Gastrocnemius medialis (tissue), 4 donors: ENCODE measurements at regions not wholly inside any gene's neighbourhood (a gene's known extent, or its start where the extent isn't known, plus 50 kb on each side); places are given as distances from the start of the nearest gene placed in this dataset.

Source experiments
- ATAC-seq, 2 donors: fragments of 150-250 bp; one replicate each; pipeline ENCODE4 v1.9.1; 2016
- DNase-seq, 2 donors: peaks; one replicate each; pipeline ENCODE4 v3.0.0-alpha.2; 2019
- H3K27ac ChIP-seq, 4 donors: fragments of 200-600 bp; sonication (generic); 1 replicate in 1 of 4; 2 replicates in 3 of 4; pipeline ENCODE4 v1.5.1; 2016 to 2018; ENCODE audit warnings: mild to moderate bottlenecking in 2 of 4, moderate library complexity in 1 of 4
- H3K27me3 ChIP-seq, 3 donors: fragments of 200-600 bp; sonication (generic) in 2 of 3; 1 replicate in 1 of 3; 2 replicates in 2 of 3; pipeline versions ENCODE4 v1.5.1 to v1.6.0; 2016 to 2019; ENCODE audit warnings: mild to moderate bottlenecking in 1 of 3, moderate library complexity in 1 of 3
- H3K36me3 ChIP-seq, 2 donors: fragments of 200-600 bp; sonication (generic) in 1 of 2; one replicate each; pipeline ENCODE4 v1.5.1; 2017 to 2018
- H3K4me1 ChIP-seq, 2 donors: fragments of 200-600 bp; sonication (generic) in 1 of 2; one replicate each; pipeline ENCODE4 v1.5.1; 2016 to 2017; ENCODE audit warnings: mild to moderate bottlenecking in 2 of 2
- H3K4me3 ChIP-seq, 4 donors: fragments of 200-600 bp; sonication (generic) in 3 of 4; 1 replicate in 1 of 4; 2 replicates in 3 of 4; pipeline ENCODE4 v1.5.1; 2016 to 2019; ENCODE audit warnings: mild to moderate bottlenecking in 2 of 4
- H3K9me3 ChIP-seq, 3 donors: fragments of 200-600 bp; sonication (generic) in 2 of 3; 1 replicate in 1 of 3; 2 replicates in 2 of 3; pipeline ENCODE4 v1.5.1; 2016 to 2019
- POLR2A ChIP-seq, 2 donors: fragments of 450-650 bp; IDR thresholded peaks; one replicate each; pipeline ENCODE4 v1.6.1; 2017; ENCODE audit warnings: antibody characterized with exemption in 2 of 2, mild to moderate bottlenecking in 2 of 2, moderate library complexity in 2 of 2
- in situ Hi-C, 4 donors: fragments of 200-750 bp; cut with MboI; loops; one replicate each; pipeline versions ENCODE4 v1.15.0 to v1.8.0; 2017; ENCODE audit warnings: low sequenced_read_pairs in 4 of 4
- intact Hi-C: fragments of 100-400 bp; cut with DNase I; formaldehyde crosslinking; loops from one replicate; pipeline ENCODE4 v1.15.1; 2023; ENCODE audit warnings: low total_unique reads
- TF ChIP-seq, protein P1 (sequence below), 5 experiments: fragments of 450-650 bp in 3 of 5; fragments of 200-600 bp in 2 of 5; sonication (generic) in 2 of 5; IDR thresholded peaks in 4 of 5; conservative IDR thresholded peaks in 1 of 5; 1 replicate in 4 of 5; 2 replicates in 1 of 5; pipeline ENCODE4 v1.5.1; 2016 to 2019; ENCODE audit warnings: antibody characterized with exemption in 5 of 5, mild to moderate bottlenecking in 3 of 5, moderate library complexity in 3 of 5

DNA sequence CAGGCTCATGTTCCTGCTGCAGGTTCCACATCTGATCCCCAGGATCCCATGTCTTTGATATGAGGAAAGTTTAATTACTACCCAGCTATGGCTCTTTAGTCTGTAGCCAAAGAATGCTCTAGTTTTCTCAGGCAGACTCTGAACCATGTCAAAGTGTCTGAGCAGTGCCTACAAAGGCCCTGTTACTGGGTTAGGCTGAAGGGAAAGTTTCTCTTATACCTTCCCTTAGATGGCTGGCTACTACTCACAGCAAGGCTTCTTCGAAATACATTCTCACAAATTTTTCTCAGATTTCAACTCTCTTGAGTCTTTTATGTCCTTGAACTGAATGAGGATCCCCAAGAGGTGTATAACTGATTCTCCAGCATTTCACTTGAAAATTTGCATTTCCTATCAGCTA lies 102.4 kb downstream of the NR1D2 start:
- no peaks in the 10 kb centered on the region for H3K27me3 ChIP-seq
- DNase-seq (no peak), ATAC-seq (no peak)
- intact Hi-C loops (no loop called here), in situ Hi-C loops (no loop called here)
- peaks cover 4 to 7% of the 10 kb centered on the region in 2 donors for H3K4me1 ChIP-seq
- peak overlapping the region in 1 of 4 donors; percentile 8 for H3K27ac ChIP-seq
- no peak for TF ChIP-seq POLR2A (IDR thresholded peaks at IDR 0.05)
- TF ChIP-seq, protein P1, sequence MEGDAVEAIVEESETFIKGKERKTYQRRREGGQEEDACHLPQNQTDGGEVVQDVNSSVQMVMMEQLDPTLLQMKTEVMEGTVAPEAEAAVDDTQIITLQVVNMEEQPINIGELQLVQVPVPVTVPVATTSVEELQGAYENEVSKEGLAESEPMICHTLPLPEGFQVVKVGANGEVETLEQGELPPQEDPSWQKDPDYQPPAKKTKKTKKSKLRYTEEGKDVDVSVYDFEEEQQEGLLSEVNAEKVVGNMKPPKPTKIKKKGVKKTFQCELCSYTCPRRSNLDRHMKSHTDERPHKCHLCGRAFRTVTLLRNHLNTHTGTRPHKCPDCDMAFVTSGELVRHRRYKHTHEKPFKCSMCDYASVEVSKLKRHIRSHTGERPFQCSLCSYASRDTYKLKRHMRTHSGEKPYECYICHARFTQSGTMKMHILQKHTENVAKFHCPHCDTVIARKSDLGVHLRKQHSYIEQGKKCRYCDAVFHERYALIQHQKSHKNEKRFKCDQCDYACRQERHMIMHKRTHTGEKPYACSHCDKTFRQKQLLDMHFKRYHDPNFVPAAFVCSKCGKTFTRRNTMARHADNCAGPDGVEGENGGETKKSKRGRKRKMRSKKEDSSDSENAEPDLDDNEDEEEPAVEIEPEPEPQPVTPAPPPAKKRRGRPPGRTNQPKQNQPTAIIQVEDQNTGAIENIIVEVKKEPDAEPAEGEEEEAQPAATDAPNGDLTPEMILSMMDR (IDR thresholded peaks at IDR 0.05 in 4 of 5, conservative IDR thresholded peaks at IDR 0.05 in 1 of 5) = no peak
- H3K9me3 ChIP-seq = no peaks in the 10 kb centered on the region
- no peaks in the 10 kb centered on the region for H3K36me3 ChIP-seq
- H3K4me3 ChIP-seq = no peak overlapping the region

- TF ChIP-seq, protein P1 (IDR thresholded peaks at IDR 0.05 in 4 of 5, conservative IDR thresholded peaks at IDR 0.05 in 1 of 5) = no peak
- TF ChIP-seq POLR2A (IDR thresholded peaks at IDR 0.05) = no peak
- Histone ChIP-seq H3K27me3 (no peaks in the 10 kb centered on the region), H3K9me3 (no peaks in the 10 kb centered on the region), H3K36me3 (no peaks in the 10 kb centered on the region), H3K4me1 (no peaks in the 10 kb centered on the region), H3K27ac (no peak overlapping the region), H3K4me3 (no peak overlapping the region)
- intact Hi-C loops (no loop called here), in situ Hi-C loops (no loop called here)
- ATAC-seq (peak in 1 of 2 donors; percentile 21), DNase-seq (no peak)
Measured at GRCh38 chr3:24048843-24049242, 103.8 kb downstream of the NR1D2 start.

DNA sequence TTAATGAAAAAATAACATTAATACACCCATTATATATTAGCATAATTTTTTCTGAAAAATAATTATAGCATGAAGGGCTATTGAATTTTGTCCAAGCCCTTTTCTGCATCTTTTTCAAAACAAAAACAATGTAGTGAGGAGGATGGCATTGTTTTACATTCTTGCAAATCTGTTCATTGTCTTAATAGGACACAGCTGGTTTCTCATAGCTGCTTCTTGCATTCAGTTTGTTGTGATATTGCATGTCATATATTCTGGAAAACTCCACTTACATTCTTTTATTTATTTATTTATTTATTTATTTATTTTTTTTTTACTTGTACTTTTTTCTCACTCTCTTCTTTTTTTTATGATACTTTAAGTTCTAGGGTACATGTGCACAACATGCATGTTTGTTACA lies 107.4 kb downstream of the NR1D2 start:
- ATAC-seq = no peak
- TF ChIP-seq, protein P1 (IDR thresholded peaks at IDR 0.05 in 4 of 5, conservative IDR thresholded peaks at IDR 0.05 in 1 of 5) = no peak
- TF ChIP-seq POLR2A (IDR thresholded peaks at IDR 0.05) = no peak

GRCh38 chr3:24058940-24059705 lies 114.0 kb downstream of the NR1D2 start:
- H3K4me1 ChIP-seq = no peaks in the 10 kb centered on the region
- H3K9me3 ChIP-seq = no peaks in the 10 kb centered on the region
- H3K4me3 ChIP-seq = no peak overlapping the region
- H3K27me3 ChIP-seq = no peaks in the 10 kb centered on the region
- H3K27ac ChIP-seq = no peak overlapping the region
- in situ Hi-C loops = no loop called here
- intact Hi-C loops = no loop called here
- no peak for TF ChIP-seq POLR2A (IDR thresholded peaks at IDR 0.05)
- TF ChIP-seq, protein P1 (IDR thresholded peaks at IDR 0.05 in 4 of 5, conservative IDR thresholded peaks at IDR 0.05 in 1 of 5) = no peak
- no peak for ATAC-seq
- H3K36me3 ChIP-seq = no peaks in the 10 kb centered on the region
- DNase-seq = no peak

More for the DNA sequence above, 107.4 kb downstream of the NR1D2 start:
- no peak for DNase-seq
- Histone ChIP-seq H3K4me3 (no peak overlapping the region), H3K27ac (no peak overlapping the region), H3K9me3 (no peaks in the 10 kb centered on the region), H3K4me1 (no peaks in the 10 kb centered on the region), H3K36me3 (no peaks in the 10 kb centered on the region), H3K27me3 (no peaks in the 10 kb centered on the region)
- intact Hi-C loops = no loop called here
- in situ Hi-C loops = no loop called here
